ENCODE measurements at regions not wholly inside any gene's neighbourhood (a gene's known extent, or its start where the extent isn't known, plus 50 kb on each side); places are given as distances from the start of the nearest gene placed in this dataset.

DNA sequence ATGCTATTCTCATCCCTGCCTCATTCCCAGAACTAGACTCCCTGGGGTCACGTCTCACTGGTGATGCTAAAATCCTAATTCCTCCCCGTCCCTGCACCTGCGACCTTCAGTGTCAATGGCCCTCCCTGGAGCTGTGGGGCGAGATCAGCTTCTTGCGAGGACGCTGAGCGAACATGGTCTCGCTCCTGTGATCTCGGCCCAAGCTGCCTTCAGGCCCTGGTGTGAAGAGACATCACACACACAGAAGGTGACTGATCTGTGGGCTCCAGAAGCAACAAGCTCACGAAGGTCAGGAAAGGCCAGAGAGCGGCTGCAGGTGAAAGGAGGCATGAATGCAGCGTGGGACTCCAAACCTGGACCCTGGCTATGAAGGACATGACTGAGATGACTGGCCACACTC, 139.5 kb upstream of the CST7 start:
- TF ChIP-seq, protein P1, sequence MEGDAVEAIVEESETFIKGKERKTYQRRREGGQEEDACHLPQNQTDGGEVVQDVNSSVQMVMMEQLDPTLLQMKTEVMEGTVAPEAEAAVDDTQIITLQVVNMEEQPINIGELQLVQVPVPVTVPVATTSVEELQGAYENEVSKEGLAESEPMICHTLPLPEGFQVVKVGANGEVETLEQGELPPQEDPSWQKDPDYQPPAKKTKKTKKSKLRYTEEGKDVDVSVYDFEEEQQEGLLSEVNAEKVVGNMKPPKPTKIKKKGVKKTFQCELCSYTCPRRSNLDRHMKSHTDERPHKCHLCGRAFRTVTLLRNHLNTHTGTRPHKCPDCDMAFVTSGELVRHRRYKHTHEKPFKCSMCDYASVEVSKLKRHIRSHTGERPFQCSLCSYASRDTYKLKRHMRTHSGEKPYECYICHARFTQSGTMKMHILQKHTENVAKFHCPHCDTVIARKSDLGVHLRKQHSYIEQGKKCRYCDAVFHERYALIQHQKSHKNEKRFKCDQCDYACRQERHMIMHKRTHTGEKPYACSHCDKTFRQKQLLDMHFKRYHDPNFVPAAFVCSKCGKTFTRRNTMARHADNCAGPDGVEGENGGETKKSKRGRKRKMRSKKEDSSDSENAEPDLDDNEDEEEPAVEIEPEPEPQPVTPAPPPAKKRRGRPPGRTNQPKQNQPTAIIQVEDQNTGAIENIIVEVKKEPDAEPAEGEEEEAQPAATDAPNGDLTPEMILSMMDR (conservative IDR thresholded peaks at IDR 0.05; ENCODE audit: low read length), result no peak
- no peak for TF ChIP-seq EZH2phosphoT487 (IDR thresholded peaks at IDR 0.05; ENCODE audit: borderline replicate concordance)

Measured in Loucy (cell line).